ENCODE measurements at regions not wholly inside any gene's neighbourhood (a gene's known extent, or its start where the extent isn't known, plus 50 kb on each side); places are given as distances from the start of the nearest gene placed in this dataset.
A peak's percentile ranks its signal among the peaks of the same experiment; 100 is the strongest.
"Not testable (repeated sequence)": the region's sequence is repeated elsewhere in the genome, so short reads cannot be mapped to it uniquely, and the experiment has no call there.

DNA sequence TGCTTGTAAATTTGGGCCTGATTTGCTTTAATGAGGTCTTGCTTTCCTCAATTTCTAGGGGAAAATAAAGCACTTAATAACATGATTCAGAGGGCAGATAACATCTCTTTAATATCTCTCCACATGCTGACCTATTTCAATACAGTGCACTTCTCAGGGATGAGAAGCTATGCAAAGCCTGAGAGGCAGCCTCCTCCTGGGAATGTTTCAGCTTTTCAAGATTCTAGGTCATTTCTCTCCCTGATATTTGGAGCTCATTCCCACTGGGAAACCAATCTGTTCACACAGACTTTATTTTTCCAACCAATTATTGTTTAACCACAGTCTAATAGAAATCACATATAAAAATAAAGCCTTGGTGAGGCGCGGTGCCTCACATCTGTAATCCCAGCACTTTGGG, 67.0 kb upstream of the LSAMP start:
- DNase-seq = no peak

GRCh38 chr3:116512931-116513330, 67.6 kb upstream of the LSAMP start:
- DNase-seq = no peak

DNA sequence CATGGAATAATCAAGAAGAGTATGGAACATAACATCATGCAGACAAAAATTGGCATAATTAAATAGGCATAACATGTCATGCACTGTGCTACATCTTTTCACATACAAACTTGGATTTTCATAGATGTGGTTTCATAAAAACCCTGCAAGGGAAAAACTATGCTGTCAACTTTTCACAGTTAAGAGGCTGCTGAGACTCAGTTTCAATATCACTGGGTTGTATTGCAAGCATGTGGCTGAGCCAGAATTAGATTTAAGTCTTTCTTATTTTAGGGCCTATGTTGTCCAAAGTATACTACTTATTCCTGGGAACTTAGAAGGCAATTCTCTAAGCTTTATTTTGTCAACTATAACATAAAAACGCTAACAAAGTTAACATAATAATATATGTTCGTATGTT, 70.7 kb upstream of the LSAMP start:
- no peak for DNase-seq

GRCh38 chr3:116517308-116517707, 72.0 kb upstream of the LSAMP start:
- DNase-seq = no peak

GRCh38 chr3:116519101-116519500, 73.8 kb upstream of the LSAMP start:
- DNase-seq = not testable (repeated sequence)

DNA sequence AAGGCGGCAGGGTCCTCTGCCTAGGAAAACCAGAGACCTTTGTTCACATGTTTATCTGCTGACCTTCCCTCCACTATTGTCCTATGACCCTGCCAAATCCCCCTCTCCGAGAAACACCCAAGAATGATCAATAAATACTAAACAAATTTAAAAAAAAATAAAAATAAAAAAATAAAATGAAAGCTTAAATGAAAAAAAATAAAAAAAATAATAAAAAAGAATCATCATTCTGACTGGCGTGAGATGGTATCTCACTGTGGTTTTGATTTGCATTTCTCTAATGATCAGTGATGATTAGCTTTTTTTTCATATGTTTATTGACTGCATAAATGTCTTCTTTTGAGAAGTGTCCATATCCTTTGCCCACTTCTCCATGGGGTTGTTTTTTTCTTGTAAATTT, 74.5 kb upstream of the LSAMP start:
- DNase-seq = not testable (repeated sequence)

- DNase-seq = no peak
These were observed 79.3 kb upstream of the LSAMP start for GRCh38 chr3:116524453-116525210.

DNA sequence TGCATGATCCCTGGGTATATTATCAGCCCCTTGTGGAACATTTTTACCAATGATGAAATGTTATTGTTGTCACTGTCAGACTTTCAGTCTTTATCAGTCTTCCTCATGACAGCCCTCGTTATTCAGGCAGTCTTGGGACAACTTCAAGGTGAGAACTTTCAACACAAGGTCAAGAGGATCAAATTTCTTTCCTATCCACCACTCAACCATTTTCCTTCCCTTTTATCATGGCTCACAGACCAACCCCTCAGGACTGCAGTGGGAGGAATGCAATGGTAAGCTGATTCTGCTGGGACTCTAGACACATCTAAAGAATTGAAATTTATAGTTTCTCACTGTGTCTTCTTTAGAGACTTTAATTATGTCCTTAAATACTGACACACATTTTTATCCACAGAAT, 107.0 kb upstream of the LSAMP start:
- DNase-seq = peak; percentile 7

DNA sequence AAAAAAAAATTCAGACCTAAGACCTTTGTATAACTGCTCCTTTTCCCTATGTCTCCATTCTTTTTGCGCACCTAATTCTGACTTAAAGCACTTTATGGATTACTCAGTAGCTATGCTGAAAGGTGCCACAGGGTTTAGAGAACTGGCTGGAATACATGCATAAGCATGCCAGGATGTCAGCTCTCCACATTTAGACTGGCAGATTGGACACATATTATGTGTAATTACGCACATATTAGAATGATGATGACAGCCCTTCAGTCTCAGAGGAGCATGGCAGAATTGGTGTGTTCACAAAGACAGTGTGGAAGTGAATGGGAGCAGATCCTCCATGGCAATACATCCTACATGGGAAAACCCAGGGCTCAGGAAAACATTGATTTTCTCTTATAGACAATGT, 108.1 kb upstream of the LSAMP start:
- no peak for DNase-seq

DNA sequence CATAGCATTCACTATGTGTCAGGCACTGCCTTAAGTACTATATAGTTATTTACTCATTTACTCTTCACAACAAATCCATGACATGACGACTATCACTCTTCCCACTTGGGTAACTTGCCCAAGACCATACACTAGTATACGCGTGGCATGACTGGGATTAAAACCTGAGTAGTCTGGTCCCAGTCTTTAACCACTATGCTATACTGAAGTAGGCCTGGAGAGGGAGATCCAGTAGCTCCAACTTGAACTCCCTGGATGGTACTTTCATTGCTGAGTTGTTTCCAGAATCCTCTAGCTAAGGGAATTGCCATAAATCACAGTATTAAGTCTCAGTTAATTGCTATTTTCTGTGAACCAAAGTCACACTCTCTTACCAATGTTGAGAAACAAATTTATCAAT, 116.2 kb upstream of the LSAMP start:
- DNase-seq = no peak

DNA sequence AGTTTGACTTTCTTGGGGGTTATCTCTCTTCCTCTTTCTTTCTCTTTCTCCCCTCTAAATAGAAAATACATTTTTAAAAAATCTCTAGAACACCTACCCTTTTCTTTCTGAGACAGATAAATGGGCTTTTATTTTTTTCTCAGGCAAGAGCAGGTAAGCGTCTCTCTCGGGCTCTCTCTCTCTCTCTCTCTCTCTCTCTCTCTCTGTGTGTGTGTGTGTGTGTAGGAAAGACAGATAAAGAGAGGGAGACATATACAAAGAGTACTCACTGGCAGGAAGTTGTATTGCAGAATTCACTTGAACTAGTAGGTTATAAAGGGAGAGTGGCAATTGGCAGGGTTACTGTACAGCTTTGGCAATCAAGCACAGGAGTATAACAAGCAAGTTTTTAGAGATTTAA, 118.1 kb upstream of the LSAMP start:
- DNase-seq = no peak

DNA sequence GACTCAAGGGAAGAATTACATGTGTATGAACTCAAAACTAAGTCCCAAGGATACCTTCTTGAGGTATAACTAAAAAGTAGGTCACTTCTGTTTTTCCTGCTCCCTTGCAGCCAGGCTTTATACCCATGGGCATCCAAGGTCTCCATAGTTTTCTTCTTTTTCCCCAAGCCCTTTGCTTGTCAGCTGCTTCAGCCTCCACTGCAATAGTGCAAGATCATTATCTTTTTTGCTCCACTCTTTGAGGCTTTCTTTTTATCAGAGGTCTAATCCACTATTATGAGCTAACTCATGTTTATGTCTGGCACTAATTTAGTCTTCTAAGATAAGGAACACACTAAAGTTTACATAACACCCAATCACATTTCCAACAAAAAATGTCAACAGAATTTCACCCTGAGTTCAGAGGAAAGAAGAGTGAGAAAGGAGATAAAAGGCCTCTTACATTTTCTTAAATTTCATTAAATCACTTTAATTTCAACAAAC, 121.2 kb upstream of the LSAMP start:
- no peak for DNase-seq

GRCh38 chr3:116569611-116570010, 124.3 kb upstream of the LSAMP start:
- no peak for DNase-seq

DNA sequence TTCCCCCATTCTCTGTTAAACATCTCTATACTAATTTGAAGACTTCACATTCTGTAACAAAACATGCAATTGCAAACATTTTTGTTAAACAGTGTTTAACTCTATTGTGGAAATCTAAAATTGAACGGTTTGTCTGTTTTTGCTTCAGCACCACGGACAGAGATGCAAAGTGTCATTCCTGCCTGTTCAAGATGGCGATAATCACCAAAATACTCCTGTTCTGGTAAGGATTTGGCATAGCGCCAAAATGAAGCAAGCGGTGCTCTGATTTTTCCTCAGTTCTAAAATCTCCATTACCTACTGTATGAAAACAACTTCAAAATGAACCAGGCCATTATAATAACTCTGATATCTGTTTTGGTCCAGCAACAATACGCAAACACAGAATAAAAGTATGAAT, 129.7 kb upstream of the TUSC7 start:
- no peak for DNase-seq

DNA sequence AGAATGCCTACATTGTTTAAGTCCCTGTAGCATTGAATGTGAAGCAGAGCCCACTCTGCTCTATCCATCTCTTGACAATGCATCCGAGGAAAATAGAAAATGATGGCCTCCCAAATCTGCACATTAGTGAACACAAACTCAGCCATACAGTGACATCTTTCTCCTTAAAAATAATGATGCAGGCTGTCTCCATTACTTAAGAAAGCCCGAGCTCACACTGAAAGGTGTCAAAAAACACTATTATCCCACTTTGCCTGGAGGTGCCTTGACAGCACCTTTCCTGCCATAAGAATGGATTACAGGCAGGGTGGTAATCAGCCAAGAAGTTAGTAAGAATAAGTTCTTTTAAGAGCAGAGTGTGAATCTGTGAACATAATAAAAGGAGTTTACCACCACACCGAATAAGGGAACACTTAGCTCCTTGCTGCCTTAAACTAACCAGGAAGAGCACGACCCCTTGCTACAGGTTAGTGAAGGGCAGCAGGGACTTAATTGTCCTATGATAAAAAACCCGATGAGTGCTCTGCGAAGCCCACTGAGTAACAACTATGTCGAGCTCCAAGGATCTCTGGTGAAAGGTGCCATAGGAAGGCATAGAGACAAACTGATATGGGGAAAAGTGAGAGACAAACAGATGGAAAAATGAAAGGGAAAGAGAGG, 123.2 kb upstream of the TUSC7 start:
- DNase-seq = no peak

- no peak for DNase-seq
These were observed 118.3 kb upstream of the TUSC7 start for GRCh38 chr3:116591236-116591635.

GRCh38 chr3:116601206-116601605, 108.4 kb upstream of the TUSC7 start:
- no peak for DNase-seq

DNA sequence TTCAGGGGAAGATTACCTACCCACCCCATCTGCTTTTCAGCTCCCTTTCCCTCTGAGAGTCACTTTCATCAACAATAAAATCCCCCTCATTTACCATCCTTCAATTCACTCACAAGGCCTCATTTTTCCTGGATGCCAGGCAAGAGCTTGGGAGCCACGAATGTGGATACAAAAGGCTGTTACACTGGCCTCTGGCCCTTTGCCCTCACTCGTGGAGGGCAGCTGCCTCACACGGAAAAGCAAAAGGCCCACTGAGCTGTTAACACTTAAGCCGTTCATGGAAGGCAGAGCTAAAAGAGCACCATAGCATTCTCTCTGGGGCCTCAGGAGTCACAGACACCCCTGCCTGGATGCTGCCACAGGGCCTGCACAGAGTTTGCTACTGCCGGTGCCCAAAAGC, 102.4 kb upstream of the TUSC7 start:
- no peak for DNase-seq

- no peak for DNase-seq
These were observed 99.5 kb upstream of the TUSC7 start for GRCh38 chr3:116610124-116610523.

DNA sequence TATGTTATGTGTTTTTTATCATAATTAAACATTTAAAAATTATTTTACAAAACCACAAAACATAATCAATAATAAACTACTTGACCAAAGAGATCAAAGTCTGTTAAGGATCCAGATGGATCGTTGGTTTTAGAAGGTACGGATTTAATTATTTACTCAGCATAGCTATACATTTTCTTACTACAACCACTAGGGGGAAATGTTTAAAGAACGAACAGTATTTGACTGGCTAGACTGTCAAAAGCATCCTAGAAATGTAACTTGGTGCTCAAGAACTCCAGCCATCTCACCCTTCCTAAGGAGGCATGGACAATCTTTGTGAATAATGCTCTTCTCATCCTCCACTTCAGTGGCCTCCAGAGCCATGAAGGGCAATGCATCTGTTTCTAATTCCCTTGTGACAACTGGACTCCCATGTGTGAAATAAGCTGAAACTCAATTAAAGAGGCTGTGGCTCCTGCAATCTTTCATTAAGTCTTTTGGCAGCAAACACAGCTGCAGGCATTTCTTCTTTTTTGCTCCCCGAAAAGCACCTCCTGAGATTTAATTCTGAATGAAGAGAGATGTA, 94.7 kb upstream of the TUSC7 start:
- no peak for DNase-seq

- no peak for DNase-seq
These were observed 91.4 kb upstream of the TUSC7 start for GRCh38 chr3:116618138-116618537.

- no peak for DNase-seq
These were observed 90.6 kb upstream of the TUSC7 start for GRCh38 chr3:116618930-116619329.

DNA sequence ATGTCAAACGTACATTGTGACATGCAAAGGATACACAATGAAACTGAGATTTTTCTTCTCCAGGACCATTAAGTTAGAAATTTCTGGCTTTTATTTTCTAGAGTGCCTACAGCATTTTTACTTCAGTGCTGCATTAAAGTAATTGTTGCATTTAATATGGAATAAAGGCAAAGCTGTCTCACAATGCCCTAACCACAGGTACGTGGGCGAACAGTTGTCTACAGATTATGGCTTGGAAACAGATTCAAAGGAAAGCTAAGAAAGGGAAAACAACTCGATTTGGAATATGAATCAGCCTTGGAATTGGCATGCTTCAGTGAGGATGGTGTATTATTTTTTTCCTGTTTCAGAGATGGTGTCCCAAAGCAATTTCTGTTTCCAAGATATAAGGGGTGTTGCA, 79.1 kb upstream of the TUSC7 start:
- no peak for DNase-seq

DNA sequence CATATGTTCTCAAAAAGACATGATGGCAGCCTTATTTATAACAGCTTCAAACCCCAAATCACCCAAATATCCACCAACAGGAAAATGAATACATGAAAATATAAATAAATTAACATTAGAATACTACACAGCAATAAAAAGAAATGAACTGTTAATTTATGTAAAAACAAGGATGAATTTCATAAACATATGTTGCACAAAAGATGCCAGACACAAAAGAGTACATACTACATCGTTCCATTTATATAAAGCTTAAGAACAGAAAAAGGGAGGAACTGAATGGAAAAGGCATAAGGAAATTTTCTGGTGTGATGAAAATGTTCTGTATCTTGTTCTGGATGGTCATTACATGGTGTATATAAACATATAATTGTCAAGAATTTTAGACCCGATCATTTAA, 69.9 kb upstream of the TUSC7 start:
- no peak for DNase-seq
